ENCODE measurements at regions not wholly inside any gene's neighbourhood (a gene's known extent, or its start where the extent isn't known, plus 50 kb on each side); places are given as distances from the start of the nearest gene placed in this dataset.

- DNase-seq (ENCODE audit: low read depth, low spot score): no peak
- no peak overlapping the region for H3K4me3 ChIP-seq (ENCODE audit: low read depth, low read length)
- CTCF ChIA-PET: no interaction called here
- TF ChIP-seq CTCF (IDR thresholded peaks at IDR 0.05; ENCODE audit: insufficient read depth, low read length, missing control alignments): no peak
- POLR2A ChIA-PET: no interaction called here
These were observed 172.8 kb upstream of the KITLG start for GRCh38 chr12:88753066-88753465.

GRCh38 chr12:88752183-88752582, 171.9 kb upstream of the KITLG start:
- DNase-seq (ENCODE audit: low read depth, low spot score): no peak
- CTCF ChIA-PET: no interaction called here
- no peak for TF ChIP-seq CTCF (IDR thresholded peaks at IDR 0.05; ENCODE audit: insufficient read depth, low read length, missing control alignments)
- POLR2A ChIA-PET: no interaction called here
- no peak overlapping the region for H3K4me3 ChIP-seq (ENCODE audit: low read depth, low read length)

- TF ChIP-seq CTCF (IDR thresholded peaks at IDR 0.05; ENCODE audit: insufficient read depth, low read length, missing control alignments): no peak
- ChIA-PET POLR2A (no interaction called here), CTCF (no interaction called here)
- no peak for DNase-seq (ENCODE audit: low read depth, low spot score)
- no peak overlapping the region for H3K4me3 ChIP-seq (ENCODE audit: low read depth, low read length)
These were observed 170.7 kb upstream of the KITLG start for GRCh38 chr12:88750867-88751543.

GRCh38 chr12:88746386-88746785, 166.1 kb upstream of the KITLG start:
- ChIA-PET POLR2A (no interaction called here), CTCF (interaction anchor here (1.2 kb wide), 1 partner anchor 14 kb away, joined by 3 read pairs; no protein-coding TSS in a partner anchor)

GRCh38 chr12:88743946-88744685, 163.8 kb upstream of the KITLG start:
- H3K4me3 ChIP-seq (ENCODE audit: low read depth, low read length): no peak overlapping the region
- no peak for TF ChIP-seq CTCF (IDR thresholded peaks at IDR 0.05; ENCODE audit: insufficient read depth, low read length, missing control alignments)
- DNase-seq (ENCODE audit: low read depth, low spot score): no peak
- POLR2A ChIA-PET: no interaction called here
- CTCF ChIA-PET: no interaction called here

More at GRCh38 chr12:88746386-88746785, 166.1 kb upstream of the KITLG start:
- no peak for DNase-seq (ENCODE audit: low read depth, low spot score)
- no peak for TF ChIP-seq CTCF (IDR thresholded peaks at IDR 0.05; ENCODE audit: insufficient read depth, low read length, missing control alignments)
- H3K4me3 ChIP-seq (ENCODE audit: low read depth, low read length): no peak overlapping the region

- no peak for DNase-seq (ENCODE audit: low read depth, low spot score)
- POLR2A ChIA-PET: no interaction called here
- TF ChIP-seq CTCF (IDR thresholded peaks at IDR 0.05; ENCODE audit: insufficient read depth, low read length, missing control alignments): no peak
- no peak overlapping the region for H3K4me3 ChIP-seq (ENCODE audit: low read depth, low read length)
- CTCF ChIA-PET: no interaction called here
These were observed 157.7 kb upstream of the KITLG start for GRCh38 chr12:88737838-88738472.
